Endothelial cell (in vitro differentiated cells): ENCODE measurements at regions not wholly inside any gene's neighbourhood (a gene's known extent, or its start where the extent isn't known, plus 50 kb on each side); places are given as distances from the start of the nearest gene placed in this dataset.

Source experiments
- DNase-seq: peaks from one replicate; pipeline ENCODE4 v3.0.0; 2021; ENCODE audit warnings: low spot score
- H3K27ac Mint-ChIP-seq: one replicate; pipeline ENCODE4 v1.8.0; 2021; ENCODE audit warnings: mixed read lengths, inconsistent platforms; ENCODE audit not compliant: unreplicated experiment
- H3K27me3 Mint-ChIP-seq: one replicate; pipeline ENCODE4 v1.8.0; 2021; ENCODE audit warnings: mild to moderate bottlenecking, moderate library complexity, mixed read lengths, inconsistent platforms; ENCODE audit not compliant: unreplicated experiment
- H3K36me3 Mint-ChIP-seq: one replicate; pipeline ENCODE4 v1.8.0; 2021; ENCODE audit warnings: mild to moderate bottlenecking, low read depth, mixed read lengths, inconsistent platforms; ENCODE audit not compliant: unreplicated experiment
- H3K4me1 Mint-ChIP-seq: one replicate; pipeline ENCODE4 v1.8.0; 2021; ENCODE audit warnings: mild to moderate bottlenecking, mixed read lengths, inconsistent platforms; ENCODE audit not compliant: unreplicated experiment
- H3K4me3 Mint-ChIP-seq: one replicate; pipeline ENCODE4 v1.8.0; 2021; ENCODE audit warnings: mild to moderate bottlenecking, mixed read lengths, inconsistent platforms; ENCODE audit not compliant: unreplicated experiment
- H3K9me3 Mint-ChIP-seq: one replicate; pipeline ENCODE4 v1.8.0; 2021; ENCODE audit warnings: mixed read lengths, inconsistent platforms; ENCODE audit not compliant: unreplicated experiment
- CTCF ChIP-seq: fragments of 200-600 bp; sonication (generic); IDR thresholded peaks from one replicate; pipeline ENCODE4 v1.5.0; 2021; ENCODE audit warnings: antibody characterized with exemption; ENCODE audit not compliant: unreplicated experiment

- Mint-ChIP-seq H3K36me3 (no peaks in the 10 kb centered on the region), H3K27me3 (peaks cover 3% of the 10 kb centered on the region), H3K9me3 (no peaks in the 10 kb centered on the region), H3K4me3 (no peak overlapping the region), H3K4me1 (no peaks in the 10 kb centered on the region), H3K27ac (no peak overlapping the region)
- TF ChIP-seq CTCF = no peak
- no peak for DNase-seq
These were observed 309.4 kb upstream of the THRB start for GRCh38 chr3:24804095-24804494.

GRCh38 chr3:24810881-24811280 is 316.2 kb upstream of the THRB start:
- H3K9me3 Mint-ChIP-seq = no peaks in the 10 kb centered on the region

GRCh38 chr3:24812116-24812515 is 317.5 kb upstream of the THRB start:
- Mint-ChIP-seq H3K4me1 (no peaks in the 10 kb centered on the region), H3K27ac (no peak overlapping the region)
- no peak for DNase-seq

More at GRCh38 chr3:24810881-24811280, 316.2 kb upstream of the THRB start:
- Mint-ChIP-seq H3K4me3 (no peak overlapping the region), H3K36me3 (no peaks in the 10 kb centered on the region), H3K27ac (no peak overlapping the region), H3K4me1 (no peaks in the 10 kb centered on the region), H3K27me3 (peaks cover 4% of the 10 kb centered on the region)
- no peak for TF ChIP-seq CTCF
- no peak for DNase-seq

DNA sequence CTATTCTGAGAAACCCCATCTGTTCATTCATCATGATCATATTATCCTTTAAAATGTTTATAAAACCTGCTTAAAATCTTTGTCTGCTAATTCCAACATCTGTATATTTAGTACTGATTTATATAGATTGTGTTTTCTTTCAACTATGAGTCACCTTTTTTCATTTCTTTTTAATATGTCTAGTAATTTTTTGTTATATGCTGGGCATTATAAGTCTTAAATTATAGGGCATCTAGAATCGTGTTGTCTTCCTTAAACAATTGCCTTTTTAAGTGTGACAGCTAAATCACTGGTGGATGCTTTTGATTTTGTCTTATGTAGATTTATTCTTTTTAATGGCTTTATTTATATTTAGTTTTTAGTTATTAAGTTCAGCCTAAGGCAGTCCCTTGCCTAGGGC is 323.4 kb upstream of the THRB start:
- no peak overlapping the region for H3K4me3 Mint-ChIP-seq
- H3K36me3 Mint-ChIP-seq = no peaks in the 10 kb centered on the region
- no peak for TF ChIP-seq CTCF
- no peaks in the 10 kb centered on the region for H3K4me1 Mint-ChIP-seq
- H3K9me3 Mint-ChIP-seq = no peaks in the 10 kb centered on the region
- no peak for DNase-seq
- H3K27me3 Mint-ChIP-seq = no peaks in the 10 kb centered on the region
- no peak overlapping the region for H3K27ac Mint-ChIP-seq

More at GRCh38 chr3:24812116-24812515, 317.5 kb upstream of the THRB start:
- no peaks in the 10 kb centered on the region for H3K36me3 Mint-ChIP-seq
- peaks cover 2% of the 10 kb centered on the region for H3K27me3 Mint-ChIP-seq
- H3K4me3 Mint-ChIP-seq = no peak overlapping the region
- TF ChIP-seq CTCF = no peak
- H3K9me3 Mint-ChIP-seq = no peaks in the 10 kb centered on the region

GRCh38 chr3:24828011-24828410 is 333.4 kb upstream of the THRB start:
- Mint-ChIP-seq H3K9me3 (no peaks in the 10 kb centered on the region), H3K4me3 (no peak overlapping the region), H3K36me3 (no peaks in the 10 kb centered on the region), H3K4me1 (peaks cover 9% of the 10 kb centered on the region), H3K27me3 (peaks cover 16% of the 10 kb centered on the region), H3K27ac (no peak overlapping the region)
- DNase-seq = no peak
- no peak for TF ChIP-seq CTCF
